ENCODE measurements at regions not wholly inside any gene's neighbourhood (a gene's known extent, or its start where the extent isn't known, plus 50 kb on each side); places are given as distances from the start of the nearest gene placed in this dataset.
"Not testable (repeated sequence)": the region's sequence is repeated elsewhere in the genome, so short reads cannot be mapped to it uniquely, and the experiment has no call there.

DNA sequence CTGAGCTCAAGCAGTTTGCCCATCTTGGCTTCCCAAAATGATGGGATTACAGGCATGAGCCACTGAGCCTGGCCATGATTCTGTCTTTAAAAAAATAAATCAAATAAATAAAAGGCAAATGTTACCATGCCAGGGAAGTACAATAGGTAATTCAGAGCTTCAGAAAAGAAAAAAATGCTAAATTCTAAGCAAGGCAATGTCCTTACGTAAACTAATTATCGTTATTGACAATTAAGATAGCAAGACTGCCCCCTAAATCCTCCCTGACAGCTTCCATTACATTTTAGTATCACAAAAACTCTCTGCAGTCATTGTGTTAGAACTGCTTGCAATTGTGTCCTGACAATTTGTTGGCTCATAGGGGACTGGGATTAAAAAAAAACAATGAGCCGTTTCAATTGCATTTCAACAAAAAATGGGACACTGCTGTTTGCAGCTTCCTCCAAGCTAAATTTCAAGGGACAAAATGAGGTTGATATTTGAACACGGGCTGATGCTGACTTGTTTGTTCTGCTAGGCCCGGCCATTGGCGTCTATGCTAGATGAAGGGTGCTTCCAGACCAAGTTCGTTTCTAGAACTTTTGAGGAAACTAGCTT is 88.9 kb downstream of the MOGAT1 start:
- DNase-seq (ENCODE audit: low read depth), result no peak

DNA sequence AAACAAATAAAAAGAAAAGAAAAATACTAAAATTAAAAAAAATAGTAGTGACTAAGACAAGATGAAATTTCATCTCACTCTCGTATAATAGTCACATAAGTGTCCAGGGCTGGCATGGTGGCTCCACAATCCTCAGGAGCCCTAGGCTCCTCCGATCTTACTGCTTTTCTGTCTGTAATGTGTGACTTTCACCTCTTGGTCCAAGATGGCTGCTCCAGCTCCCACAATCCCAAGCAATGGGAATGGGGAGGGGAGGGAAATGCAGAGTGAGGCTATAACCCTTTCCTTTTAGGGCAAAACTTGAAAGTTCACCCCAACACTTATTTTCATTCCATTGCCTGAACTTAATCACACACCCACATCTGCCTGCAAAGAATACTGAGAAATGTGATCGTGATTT is 90.4 kb downstream of the MOGAT1 start:
- DNase-seq (ENCODE audit: low read depth), result no peak

DNA sequence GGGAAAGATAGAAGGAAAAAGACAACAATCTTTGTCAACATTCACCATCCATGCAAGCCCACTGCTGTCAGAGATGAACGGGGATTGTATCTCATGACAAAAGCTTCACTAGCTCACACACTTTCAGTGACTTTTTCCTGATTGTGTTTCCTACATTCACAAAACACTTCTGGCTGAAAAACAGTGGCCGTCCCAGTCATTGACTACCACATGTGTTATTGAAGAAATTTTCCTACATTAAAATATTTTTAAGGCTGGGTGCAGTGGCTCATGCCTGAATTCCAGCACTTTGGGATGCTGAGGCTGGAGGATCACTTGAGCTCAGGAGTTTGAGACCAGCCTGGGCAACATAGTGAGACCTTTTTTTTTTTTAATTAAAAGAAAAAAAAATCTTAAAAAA is 90.9 kb downstream of the MOGAT1 start:
- DNase-seq (ENCODE audit: low read depth), result no peak

DNA sequence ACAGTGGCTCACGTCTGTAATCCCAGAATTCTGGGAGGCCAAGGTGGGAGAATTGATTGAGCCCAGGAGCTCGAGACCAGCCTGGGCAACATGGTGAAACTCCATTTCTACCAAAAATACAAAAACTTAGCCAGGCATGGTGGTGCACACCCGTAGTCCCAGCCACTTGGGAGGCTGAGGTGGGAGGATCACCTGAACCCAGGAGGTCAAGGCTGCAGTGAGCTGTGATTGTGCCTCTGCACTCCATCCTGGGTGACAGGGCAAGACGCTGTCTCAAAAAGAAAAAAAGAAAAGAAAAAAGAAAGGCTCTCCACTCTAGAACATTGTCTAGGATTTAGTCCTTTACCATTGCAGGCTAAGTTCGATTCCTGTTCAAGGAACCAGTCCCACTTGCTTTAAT is 94.4 kb downstream of the MOGAT1 start:
- not testable (repeated sequence) for DNase-seq (ENCODE audit: low read depth)

DNA sequence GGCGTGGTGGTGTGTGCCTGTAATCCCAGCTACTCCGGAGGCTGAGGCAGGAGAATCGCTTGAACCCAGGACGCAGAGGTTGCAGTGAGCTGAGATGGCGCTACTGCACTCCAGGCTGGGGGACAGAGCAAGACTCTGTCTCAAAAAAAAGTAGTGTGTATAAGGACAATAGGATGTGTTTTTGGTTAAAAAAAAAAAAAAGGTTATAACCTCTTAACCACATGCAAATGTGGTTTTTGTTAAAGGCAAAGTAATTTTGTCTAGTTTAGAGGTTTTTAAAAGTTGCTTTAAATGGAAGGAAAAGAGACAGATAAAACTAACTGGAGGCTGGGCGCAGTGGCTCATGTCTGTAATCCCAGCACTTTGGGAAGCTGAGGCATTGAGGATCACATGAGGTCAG is 92.8 kb upstream of the ACSL3 start:
- not testable (repeated sequence) for DNase-seq (ENCODE audit: low read depth)

DNA sequence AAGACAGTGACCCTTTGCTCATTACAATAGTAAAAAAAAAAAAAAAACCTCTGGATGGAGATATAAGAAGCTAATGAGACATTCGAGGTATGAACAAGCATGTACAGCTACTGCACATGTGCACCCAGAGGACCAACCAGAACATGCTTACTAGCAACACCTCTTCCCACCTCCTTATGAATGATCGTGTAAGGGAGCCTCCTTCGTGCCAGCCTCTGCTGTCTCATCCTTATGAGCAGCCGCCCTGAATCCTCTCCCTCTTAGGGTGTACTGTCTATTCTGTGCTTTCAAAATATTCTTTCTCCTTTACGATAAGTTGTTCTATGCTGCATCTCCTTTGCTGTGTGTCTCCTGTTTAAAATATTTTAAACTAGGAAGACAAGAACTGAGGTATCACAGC is 91.4 kb upstream of the ACSL3 start:
- no peak for DNase-seq (ENCODE audit: low read depth)

DNA sequence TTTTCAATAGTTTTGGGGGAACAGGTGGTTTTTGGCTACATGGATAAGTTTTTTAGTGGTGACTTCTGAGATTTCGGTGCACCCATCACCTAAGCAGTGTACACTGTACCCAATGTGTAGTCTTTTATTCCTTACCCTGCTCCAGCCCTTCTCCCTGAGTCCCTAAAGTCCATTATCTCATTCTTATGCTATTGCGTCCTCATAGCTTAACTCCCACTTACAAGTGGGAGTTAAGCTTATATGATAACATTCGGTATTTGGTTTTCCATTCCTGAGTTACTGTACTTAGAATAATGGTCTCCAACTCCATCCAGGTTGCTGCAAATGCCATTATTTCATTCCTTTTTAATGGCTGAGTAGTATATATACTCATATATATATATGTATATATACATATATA is 90.9 kb upstream of the ACSL3 start:
- DNase-seq (ENCODE audit: low read depth), result no peak

DNA sequence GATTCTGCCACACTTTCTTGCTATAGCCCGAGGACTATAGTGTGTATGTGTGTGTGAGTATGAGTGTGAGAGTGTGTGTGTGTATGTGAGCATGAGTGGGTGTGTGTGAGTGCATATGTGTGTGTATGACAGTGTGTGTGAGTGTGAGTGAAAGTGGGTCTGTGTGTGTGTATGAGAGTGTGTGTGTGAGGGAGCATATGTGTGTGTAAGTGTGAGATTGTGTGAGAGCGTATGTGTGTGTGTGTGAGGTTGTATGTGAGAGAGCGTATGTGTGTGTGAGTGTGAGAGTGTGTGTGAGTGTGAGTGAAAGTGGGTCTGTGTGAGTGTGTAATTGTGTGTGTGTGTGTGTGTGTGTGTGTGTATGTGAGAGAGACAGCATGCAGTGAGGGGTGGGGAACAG is 89.0 kb upstream of the ACSL3 start:
- DNase-seq (ENCODE audit: low read depth), result no peak

DNA sequence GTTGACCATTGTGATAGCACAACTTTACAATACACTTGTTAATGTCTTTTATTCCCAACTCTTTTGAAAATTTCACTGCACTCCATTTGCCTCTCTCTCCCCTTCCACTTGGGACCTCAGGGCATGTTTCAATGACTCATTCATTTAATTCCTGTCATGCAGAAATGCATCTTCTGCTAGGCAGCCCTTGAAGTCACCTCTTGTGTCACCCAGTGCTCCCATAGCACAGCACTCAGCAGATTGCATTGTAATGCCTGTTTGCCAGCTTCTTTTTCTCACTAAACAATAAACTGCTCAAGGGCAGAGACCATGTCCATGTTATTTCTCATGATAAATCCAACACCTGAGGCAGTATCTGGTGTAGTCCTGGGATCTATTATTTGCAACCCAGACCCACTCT is 85.9 kb upstream of the ACSL3 start:
- peak; percentile 91 for DNase-seq (ENCODE audit: low read depth)

DNA sequence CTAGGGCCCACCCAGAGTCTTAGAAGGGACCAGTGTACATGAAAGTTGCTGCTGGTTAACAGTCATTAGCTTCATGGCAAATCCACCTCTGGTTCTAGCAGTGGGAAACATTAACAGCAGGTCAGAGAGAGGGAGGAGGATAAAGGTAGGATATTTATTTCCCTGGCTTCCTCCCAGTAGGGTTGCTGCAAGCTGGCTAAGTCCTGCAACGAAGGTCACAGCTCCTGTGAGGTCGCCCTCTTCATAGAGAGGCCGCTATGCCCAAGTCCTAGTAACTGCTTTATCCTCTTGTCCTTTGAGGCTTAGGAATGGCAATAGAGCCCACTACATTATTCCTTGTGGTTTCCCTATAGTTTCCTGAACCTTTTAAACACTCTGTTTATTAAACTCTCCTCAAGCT is 84.0 kb upstream of the ACSL3 start:
- no peak for DNase-seq (ENCODE audit: low read depth)

DNA sequence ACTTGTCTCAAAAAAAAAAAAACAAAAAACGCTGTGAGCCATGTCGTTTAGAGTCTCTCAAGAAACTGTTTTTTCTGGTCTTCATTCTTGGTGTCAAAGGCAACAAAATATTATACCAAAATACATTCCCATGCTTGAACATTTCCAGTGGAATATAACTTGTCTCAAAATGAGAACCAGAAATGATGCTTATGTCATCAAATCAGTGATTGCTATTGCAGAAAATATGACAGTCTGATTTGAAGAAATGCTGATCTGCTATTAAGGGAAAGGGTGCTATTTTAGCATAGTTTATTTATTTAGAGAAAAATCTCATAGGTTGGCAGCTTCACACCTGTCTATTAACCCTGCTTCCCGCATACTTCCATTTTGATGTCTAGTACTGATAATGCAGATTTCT is 82.4 kb upstream of the ACSL3 start:
- DNase-seq (ENCODE audit: low read depth), result no peak

DNA sequence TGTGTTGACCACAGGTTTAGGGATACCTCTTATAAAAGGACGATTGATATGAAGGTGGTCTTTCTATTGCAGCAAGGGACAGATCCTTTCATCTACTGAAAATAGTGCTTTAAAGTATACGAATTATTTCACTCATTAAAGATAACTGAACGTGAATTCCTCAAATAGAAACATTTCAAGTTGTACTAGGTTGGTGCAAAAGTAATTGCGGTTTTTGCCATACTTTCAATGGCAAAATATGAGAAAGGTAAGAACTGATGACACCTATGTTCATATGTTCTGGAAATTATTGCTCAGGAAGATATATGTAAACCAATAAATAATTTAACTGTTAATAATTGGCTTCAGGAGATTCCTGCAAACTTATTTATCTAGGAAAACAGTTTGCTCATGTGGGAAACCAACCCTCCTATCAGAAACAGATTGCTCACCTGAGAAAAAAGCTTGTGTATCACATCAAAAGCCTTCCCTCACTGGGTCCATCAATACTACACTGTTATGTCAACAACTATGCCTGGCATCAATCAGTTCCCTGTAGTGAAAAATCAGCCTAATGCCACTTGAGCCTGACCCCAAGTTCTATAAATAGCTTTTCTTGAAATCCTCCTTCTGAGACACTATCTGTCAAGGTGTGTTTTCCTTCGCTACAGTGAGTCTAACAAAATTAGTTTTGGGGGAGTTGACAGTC is 81.5 kb upstream of the ACSL3 start:
- DNase-seq (ENCODE audit: low read depth), result no peak

DNA sequence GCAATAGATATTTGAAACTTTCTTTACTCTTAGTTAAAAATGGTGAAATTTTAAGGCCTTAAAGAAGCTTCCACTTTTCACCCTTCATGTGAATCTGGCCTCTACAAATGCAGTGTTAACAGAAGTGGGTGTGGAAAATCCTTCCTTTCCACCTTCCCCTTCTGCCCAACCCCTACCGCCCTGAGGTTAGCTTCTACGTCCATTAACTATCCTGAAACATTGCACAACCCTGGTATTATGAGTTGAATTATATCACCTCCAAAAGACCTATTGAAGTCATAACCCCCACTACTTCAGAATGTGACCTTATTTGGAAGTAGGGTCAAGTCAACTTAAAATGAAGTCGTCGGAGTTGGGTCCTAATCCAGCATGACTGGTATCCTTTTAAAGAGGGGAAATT is 80.8 kb upstream of the ACSL3 start:
- no peak for DNase-seq (ENCODE audit: low read depth)

DNA sequence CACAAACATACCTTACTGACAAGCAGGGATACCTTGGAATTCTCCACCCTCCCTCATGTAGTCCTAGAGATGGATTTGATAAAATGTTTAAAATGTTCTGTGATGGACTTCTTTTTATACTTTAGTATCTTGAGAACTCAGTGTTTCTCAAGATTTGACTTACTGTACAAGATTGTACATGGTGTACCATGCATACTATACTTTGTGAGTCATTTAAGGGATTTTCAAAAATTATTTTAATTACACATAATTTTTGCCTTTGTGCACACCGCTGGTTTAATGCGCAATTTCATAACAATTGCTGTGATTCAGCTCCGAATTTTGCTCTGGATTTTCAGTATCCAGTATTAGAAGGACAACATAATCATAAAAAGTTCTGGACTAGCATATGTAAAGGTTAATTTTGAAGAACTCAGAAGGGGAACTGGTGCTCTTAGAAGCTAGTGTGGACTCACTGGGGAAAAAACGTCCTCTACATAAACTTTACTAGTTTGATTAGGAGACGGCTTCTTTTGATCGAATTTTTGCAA is 78.6 kb upstream of the ACSL3 start:
- no peak for DNase-seq (ENCODE audit: low read depth)

DNA sequence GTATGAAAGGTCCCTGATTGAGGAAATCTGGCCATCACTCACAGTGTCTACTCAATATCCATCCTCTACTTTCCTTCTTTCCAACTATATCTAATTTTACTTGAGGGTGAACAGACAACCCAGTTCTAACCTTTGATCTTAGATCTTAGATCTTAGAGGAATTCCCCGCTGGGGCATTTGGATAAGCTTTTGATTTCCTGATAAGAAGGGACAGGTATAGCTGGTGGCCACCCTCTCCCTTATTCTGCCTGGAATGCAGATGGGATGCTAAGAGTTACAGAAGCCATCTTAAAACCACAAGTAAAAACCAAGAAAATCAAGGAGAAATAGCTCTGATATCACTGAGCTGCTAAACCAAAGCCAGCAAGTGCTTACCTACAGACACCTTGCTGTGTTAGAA is 77.2 kb upstream of the ACSL3 start:
- no peak for DNase-seq (ENCODE audit: low read depth)

DNA sequence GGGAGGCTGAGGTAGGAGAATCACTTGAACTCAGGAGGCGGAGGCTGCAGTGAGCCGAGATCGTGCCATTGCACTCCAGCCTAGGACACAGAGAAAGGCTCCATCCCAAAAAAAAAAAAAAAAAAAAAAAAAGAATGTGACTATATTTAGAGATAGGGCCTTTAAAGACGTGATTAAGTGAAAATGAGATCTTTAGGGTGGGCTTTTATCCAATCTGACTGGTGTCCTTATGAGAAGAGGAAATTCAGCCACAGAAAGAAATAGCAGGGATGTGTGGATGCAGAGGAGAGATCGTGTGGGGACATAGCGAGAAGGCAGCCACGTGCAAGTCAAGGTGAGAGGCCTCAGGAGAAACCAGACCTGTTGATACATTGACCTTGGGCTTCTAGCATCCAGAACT is 69.9 kb upstream of the ACSL3 start:
- no peak for DNase-seq (ENCODE audit: low read depth)

DNA sequence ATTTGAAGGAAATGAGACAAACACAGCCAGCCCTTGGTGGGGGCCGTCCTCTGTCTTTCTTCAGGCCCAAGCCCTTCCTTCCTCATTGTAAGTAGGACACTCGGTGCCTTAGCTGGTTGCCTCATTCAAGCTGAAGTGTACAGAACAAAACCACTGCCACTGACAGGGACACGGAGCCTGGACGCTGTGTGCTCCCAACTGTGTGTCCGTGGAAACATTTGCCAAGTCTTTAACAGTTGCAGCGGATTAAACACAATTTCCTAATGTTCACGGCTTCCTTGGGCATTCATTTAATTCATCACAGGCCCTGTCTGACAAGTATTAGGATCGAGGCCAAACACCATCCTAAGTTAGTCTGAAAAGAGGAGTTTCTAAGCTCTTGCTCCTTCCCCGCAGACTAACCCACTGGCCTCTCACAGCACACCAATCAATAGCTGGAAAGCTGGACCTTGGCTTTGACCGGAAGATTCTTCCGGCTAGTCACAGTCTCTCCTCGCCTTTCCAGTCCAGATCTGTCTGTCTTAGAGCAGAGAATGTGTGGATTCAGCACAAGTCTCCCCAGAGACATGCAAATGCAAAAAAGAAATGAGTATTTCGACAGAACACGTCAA is 68.7 kb upstream of the ACSL3 start:
- DNase-seq (ENCODE audit: low read depth), result no peak

DNA sequence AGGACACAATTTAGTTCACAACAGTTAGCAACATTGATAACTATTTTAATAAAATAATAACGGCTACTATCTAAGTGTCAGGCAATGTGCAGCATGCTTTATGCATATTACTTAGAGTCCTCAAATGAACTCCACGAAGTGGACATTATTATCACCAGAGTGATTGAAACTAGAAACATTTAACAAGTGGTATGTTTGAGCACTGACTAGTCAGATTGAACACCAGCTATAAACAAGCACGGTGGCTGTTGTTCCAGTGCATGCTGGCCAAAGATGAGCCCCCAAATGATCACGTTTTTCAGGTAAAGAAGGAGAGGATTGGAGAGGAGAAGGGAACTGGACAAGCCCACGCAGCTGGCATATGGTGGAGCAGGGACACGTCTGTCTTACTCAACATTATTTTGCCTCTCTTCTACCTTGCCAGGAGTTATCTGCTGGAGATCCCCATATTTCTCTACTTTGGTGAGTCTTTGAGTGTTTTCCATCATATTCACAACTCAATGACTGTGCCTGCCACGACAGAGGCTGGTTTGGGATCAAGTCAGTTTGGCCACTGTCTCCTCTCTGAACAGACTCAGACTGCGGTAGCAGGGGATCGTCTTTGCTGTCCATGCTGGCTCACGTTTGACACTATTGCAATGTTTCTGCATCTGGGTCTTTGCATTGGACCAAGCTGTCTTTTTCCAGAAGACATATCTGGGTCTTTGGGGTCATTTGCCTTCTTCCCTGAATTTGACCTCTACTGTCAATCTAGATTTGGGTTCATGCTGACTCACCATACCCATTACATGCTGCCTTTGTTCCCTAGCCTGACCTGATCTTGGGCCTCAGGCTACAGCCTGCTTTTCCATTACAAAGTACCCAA is 66.0 kb upstream of the ACSL3 start:
- no peak for DNase-seq (ENCODE audit: low read depth)

DNA sequence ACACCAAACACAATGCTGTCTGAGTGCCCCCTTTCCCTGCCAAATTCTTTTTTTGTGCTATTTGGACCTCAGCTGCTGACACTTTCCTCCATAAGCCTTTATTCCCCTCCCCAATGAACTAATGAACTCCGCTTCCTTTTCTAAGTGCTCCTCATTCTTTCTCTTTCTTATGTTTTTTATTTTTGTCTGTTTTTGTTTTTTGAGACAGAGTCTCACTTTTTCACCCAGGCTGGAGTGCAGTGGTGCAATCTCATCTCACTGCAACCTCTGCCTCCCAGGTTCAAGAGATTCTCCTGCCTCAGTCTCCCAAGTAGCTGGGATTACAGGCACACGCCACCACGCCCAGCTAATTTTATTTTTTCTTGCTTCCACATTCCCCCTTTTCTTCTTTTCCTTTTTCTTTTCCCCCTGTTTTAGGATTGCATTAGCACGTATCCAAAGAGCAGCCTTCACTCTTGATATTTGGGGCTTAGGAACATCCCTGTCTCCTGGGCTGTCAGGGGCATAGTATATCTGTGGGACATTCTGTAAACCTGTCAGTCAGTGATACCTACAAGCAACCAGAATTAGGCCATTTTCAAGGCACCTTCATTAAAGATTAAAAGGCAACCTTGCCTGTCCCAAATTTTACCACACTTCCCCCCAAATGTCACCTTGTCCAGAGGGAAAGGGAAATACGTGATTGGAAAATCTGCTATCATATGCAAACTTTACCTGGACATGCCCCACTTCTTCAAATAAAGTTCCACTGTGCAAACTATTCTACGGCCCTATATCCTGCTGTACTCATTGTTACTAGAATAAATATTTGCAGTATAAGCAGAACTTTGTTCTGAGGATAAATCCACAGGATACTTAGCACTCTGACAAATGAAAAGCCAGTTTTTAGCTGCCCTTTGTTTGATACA is 65.1 kb upstream of the ACSL3 start:
- DNase-seq (ENCODE audit: low read depth), result no peak

DNA sequence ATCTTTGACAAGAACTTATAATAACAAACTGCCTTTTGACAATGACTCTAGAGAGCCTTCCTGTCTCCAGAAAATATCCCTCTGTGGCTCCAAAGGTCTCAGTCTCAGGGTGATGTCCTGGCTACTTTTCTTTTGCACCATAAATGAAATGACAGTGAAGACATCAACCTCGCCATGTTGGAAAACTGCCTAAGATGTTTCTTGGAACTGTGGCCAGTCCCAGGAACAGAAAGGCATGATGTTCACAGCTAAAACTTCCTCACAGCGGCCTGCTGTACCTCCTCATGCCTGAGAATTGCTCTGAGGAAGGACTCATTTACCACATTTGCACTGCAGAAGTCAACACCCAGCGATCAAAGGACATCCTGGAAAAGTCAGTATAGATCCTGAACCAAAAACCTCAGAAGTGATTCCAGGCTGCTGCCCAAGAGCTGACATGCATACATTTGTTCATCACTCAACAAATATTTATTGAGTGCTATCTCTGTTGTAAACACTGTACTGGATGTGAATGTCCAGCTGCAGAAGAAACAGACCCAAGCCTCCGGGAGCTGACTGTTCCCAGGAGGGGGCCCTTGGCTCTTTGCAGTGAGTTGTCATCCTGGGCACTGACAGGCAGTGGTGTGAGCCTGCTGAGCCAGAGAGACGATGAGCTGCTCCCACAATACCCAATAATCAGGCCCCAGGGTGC is 64.3 kb upstream of the ACSL3 start:
- DNase-seq (ENCODE audit: low read depth), result no peak

DNA sequence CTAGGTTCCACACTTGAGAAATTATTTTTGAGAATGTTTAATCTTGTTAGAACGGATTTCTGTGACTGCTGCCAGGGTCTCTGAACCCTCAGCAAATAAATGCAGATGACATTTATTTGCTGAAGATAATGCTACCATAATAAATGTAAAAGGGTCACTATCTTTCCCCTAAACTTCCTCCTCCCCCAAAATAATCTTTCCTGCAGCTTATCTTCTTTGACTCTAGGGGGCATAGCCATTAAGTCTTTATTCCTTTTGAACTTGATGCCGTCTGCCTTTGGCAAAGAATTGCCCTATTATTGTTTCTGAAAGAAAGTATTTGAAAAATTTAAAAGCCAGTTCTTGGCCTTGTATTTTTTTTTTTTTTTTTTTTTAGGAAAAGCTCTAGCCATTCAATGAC is 63.6 kb upstream of the ACSL3 start:
- DNase-seq (ENCODE audit: low read depth), result peak; percentile 37
